GM23248 (cell line): ENCODE measurements at regions not wholly inside any gene's neighbourhood (a gene's known extent, or its start where the extent isn't known, plus 50 kb on each side); places are given as distances from the start of the nearest gene placed in this dataset.

Experiments
- EZH2 ChIP-seq: fragments of 200-600 bp; sonication (generic); IDR thresholded peaks from 2 replicates; pipeline ENCODE4 v1.6.1; 2018; ENCODE audit warnings: antibody characterized with exemption, mild to moderate bottlenecking; ENCODE audit not compliant: insufficient read depth, poor library complexity, severe bottlenecking
- EZH2phosphoT487 ChIP-seq: fragments of 200-600 bp; sonication (generic); IDR thresholded peaks from 2 replicates; pipeline ENCODE4 v1.6.1; 2018; ENCODE audit warnings: antibody characterized with exemption, moderate library complexity, mild to moderate bottlenecking, low read depth; ENCODE audit not compliant: insufficient read depth

GRCh38 chr16:65888201-65888600, 478.3 kb upstream of the CDH5 start:
- TF ChIP-seq EZH2phosphoT487 (no peak), EZH2 (no peak)
